GM23248 (cell line): ENCODE measurements at regions not wholly inside any gene's neighbourhood (a gene's known extent, or its start where the extent isn't known, plus 50 kb on each side); places are given as distances from the start of the nearest gene placed in this dataset.

Source experiments
- EZH2 ChIP-seq: fragments of 200-600 bp; sonication (generic); IDR thresholded peaks from 2 replicates; pipeline ENCODE4 v1.6.1; 2018; ENCODE audit warnings: antibody characterized with exemption, mild to moderate bottlenecking; ENCODE audit not compliant: insufficient read depth, poor library complexity, severe bottlenecking
- EZH2phosphoT487 ChIP-seq: fragments of 200-600 bp; sonication (generic); IDR thresholded peaks from 2 replicates; pipeline ENCODE4 v1.6.1; 2018; ENCODE audit warnings: antibody characterized with exemption, moderate library complexity, mild to moderate bottlenecking, low read depth; ENCODE audit not compliant: insufficient read depth

GRCh38 chr3:71905426-71905825 is 120.5 kb upstream of the PROK2 start:
- TF ChIP-seq EZH2 = no peak
- TF ChIP-seq EZH2phosphoT487 = no peak
